MCF 10A (cell line): ENCODE measurements at regions not wholly inside any gene's neighbourhood (a gene's known extent, or its start where the extent isn't known, plus 50 kb on each side); places are given as distances from the start of the nearest gene placed in this dataset.

Experiments
- BruUV-seq: library from RNA; stranded (reverse); fragments of 400-500 nt; replicated peaks from 2 replicates; lab custom pipeline; 2021; lab: Mats Ljungman, UMichigan
- CTCF ChIA-PET: fragments of 300-600 bp; sonication (Branson Sonifier 250); formaldehyde crosslinking; extraction: SDS; loops from one replicate; lab custom pipeline; 2021; ENCODE audit warnings: antibody characterized with exemption, inconsistent platforms; lab: Yijun Ruan, JAX
- POLR2A ChIA-PET: fragments of 300-600, 350-650 bp; sonication (Branson Sonifier 250); formaldehyde crosslinking; extraction: SDS; loops from one replicate; lab custom pipeline; 2020; ENCODE audit warnings: antibody characterized with exemption, inconsistent platforms; lab: Yijun Ruan, JAX
- DNase-seq: peaks from one replicate; pipeline ENCODE4 v3.0.0-alpha.2; 2018; ENCODE audit not compliant: unreplicated experiment
- H3K27ac Mint-ChIP-seq: one replicate; pipeline ENCODE4 v1.8.0; 2022; ENCODE audit warnings: mild to moderate bottlenecking, low read depth, mixed read lengths; ENCODE audit not compliant: unreplicated experiment
- H3K27me3 Mint-ChIP-seq: one replicate; pipeline ENCODE4 v1.8.0; 2022; ENCODE audit warnings: mixed read lengths; ENCODE audit not compliant: insufficient read depth, unreplicated experiment
- H3K36me3 Mint-ChIP-seq: one replicate; pipeline ENCODE4 v1.8.0; 2022; ENCODE audit warnings: mild to moderate bottlenecking, moderate library complexity, mixed read lengths; ENCODE audit not compliant: insufficient read depth, unreplicated experiment
- H3K4me1 Mint-ChIP-seq: one replicate; pipeline ENCODE4 v1.8.0; 2022; ENCODE audit warnings: mixed read lengths; ENCODE audit not compliant: insufficient read depth, unreplicated experiment
- H3K4me3 Mint-ChIP-seq: one replicate; pipeline ENCODE4 v1.8.0; 2022; ENCODE audit warnings: mild to moderate bottlenecking, moderate library complexity, mixed read lengths; ENCODE audit not compliant: unreplicated experiment
- H3K9me3 Mint-ChIP-seq: one replicate; pipeline ENCODE4 v1.8.0; 2022; ENCODE audit warnings: mixed read lengths; ENCODE audit not compliant: unreplicated experiment
- CTCF ChIP-seq: fragments of 200-600 bp; IDR thresholded peaks from one replicate; pipeline ENCODE4 v1.8.0; 2022; ENCODE audit warnings: antibody characterized with exemption, mild to moderate bottlenecking; ENCODE audit not compliant: unreplicated experiment
- intact Hi-C: fragments of 100-400 bp; cut with micrococcal nuclease; formaldehyde crosslinking; loops from 2 replicates; pipeline ENCODE4 v1.14.1; 2022

- Mint-ChIP-seq H3K27me3 (no peaks in the 10 kb centered on the region), H3K4me1 (no peaks in the 10 kb centered on the region), H3K36me3 (no peaks in the 10 kb centered on the region), H3K27ac (no peak overlapping the region), H3K4me3 (no peak overlapping the region), H3K9me3 (no peaks in the 10 kb centered on the region)
- intact Hi-C loops = no loop called here
- no peak for DNase-seq
- ChIA-PET POLR2A (no interaction called here), CTCF (no interaction called here)
- no TSS peak for BruUV-seq
- TF ChIP-seq CTCF = no peak
Measured at GRCh38 chr2:60079562-60079961, 473.9 kb downstream of the BCL11A start.

- DNase-seq = no peak
- no peak overlapping the region for H3K4me3 Mint-ChIP-seq
- intact Hi-C loops = no loop called here
- no peak for TF ChIP-seq CTCF
- ChIA-PET CTCF (no interaction called here), POLR2A (no interaction called here)
- H3K27me3 Mint-ChIP-seq = peaks cover 7% of the 10 kb centered on the region
- H3K4me1 Mint-ChIP-seq = no peaks in the 10 kb centered on the region
- no peak overlapping the region for H3K27ac Mint-ChIP-seq
- no peaks in the 10 kb centered on the region for H3K36me3 Mint-ChIP-seq
- no TSS peak for BruUV-seq
- H3K9me3 Mint-ChIP-seq = no peaks in the 10 kb centered on the region
Measured at GRCh38 chr2:60075048-60075447, 478.4 kb downstream of the BCL11A start.

GRCh38 chr2:60073201-60073600, 480.3 kb downstream of the BCL11A start:
- intact Hi-C loops = no loop called here
- no peak for DNase-seq
- BruUV-seq = no TSS peak
- Mint-ChIP-seq H3K36me3 (no peaks in the 10 kb centered on the region), H3K4me3 (no peak overlapping the region), H3K27ac (no peak overlapping the region), H3K27me3 (peaks cover 7% of the 10 kb centered on the region), H3K9me3 (no peaks in the 10 kb centered on the region), H3K4me1 (no peaks in the 10 kb centered on the region)
- no peak for TF ChIP-seq CTCF
- CTCF ChIA-PET = no interaction called here
- POLR2A ChIA-PET = no interaction called here

- no peaks in the 10 kb centered on the region for H3K9me3 Mint-ChIP-seq
- DNase-seq = no peak
- H3K27me3 Mint-ChIP-seq = peaks cover 7% of the 10 kb centered on the region
- ChIA-PET POLR2A (no interaction called here), CTCF (no interaction called here)
- intact Hi-C loops = no loop called here
- no peak overlapping the region for H3K4me3 Mint-ChIP-seq
- H3K27ac Mint-ChIP-seq = no peak overlapping the region
- BruUV-seq = no TSS peak
- no peaks in the 10 kb centered on the region for H3K36me3 Mint-ChIP-seq
- TF ChIP-seq CTCF = no peak
- no peaks in the 10 kb centered on the region for H3K4me1 Mint-ChIP-seq
Measured at GRCh38 chr2:60072609-60073008, 480.8 kb downstream of the BCL11A start.
